WTC11 (cell line): ENCODE measurements at regions not wholly inside any gene's neighbourhood (a gene's known extent, or its start where the extent isn't known, plus 50 kb on each side); places are given as distances from the start of the nearest gene placed in this dataset.

Source experiments
- ATAC-seq: fragments of 200-7000 bp; cut with Tn5 transposase; 2 replicates; pipeline ENCODE4 v1.10.0; 2021; ENCODE audit warnings: mild to moderate bottlenecking, moderate library complexity
- CTCF ChIA-PET: fragments of 300-600 bp; sonication (Branson Sonifier 250); formaldehyde crosslinking; loops from one replicate; lab custom pipeline; 2021; ENCODE audit warnings: antibody characterized with exemption; lab: Charles Lee
- POLR2A ChIA-PET: fragments of 350-600 bp; sonication (Branson Sonifier 250); formaldehyde crosslinking; loops from one replicate; lab custom pipeline; 2021; ENCODE audit warnings: antibody characterized with exemption; lab: Charles Lee
- DNase-seq: peaks from one replicate; pipeline ENCODE4 v3.0.0; 2021; ENCODE audit warnings: low spot score
- H3K27ac Mint-ChIP-seq: 2 replicates; pipeline ENCODE4 v1.8.0; 2021; ENCODE audit warnings: mixed read lengths
- H3K27me3 Mint-ChIP-seq: 2 replicates; pipeline ENCODE4 v1.8.0; 2021; ENCODE audit warnings: low read depth, mild to moderate bottlenecking, moderate library complexity, mixed read lengths
- H3K36me3 Mint-ChIP-seq: 2 replicates; pipeline ENCODE4 v1.8.0; 2021; ENCODE audit warnings: mixed read lengths
- H3K4me1 Mint-ChIP-seq: 2 replicates; pipeline ENCODE4 v1.8.0; 2022; ENCODE audit warnings: mixed read lengths
- H3K4me3 Mint-ChIP-seq: 2 replicates; pipeline ENCODE4 v1.8.0; 2021; ENCODE audit warnings: mild to moderate bottlenecking, moderate library complexity, mixed read lengths
- H3K9me3 Mint-ChIP-seq: 2 replicates; pipeline ENCODE4 v1.8.0; 2021; ENCODE audit warnings: mixed read lengths
- ATF6 ChIP-seq: sonication (generic); formaldehyde crosslinking; IDR thresholded peaks from 2 replicates; pipeline ENCODE4 v1.8.1; 2023; ENCODE audit warnings: mild to moderate bottlenecking, missing genetic modification reagents
- CREB1 ChIP-seq: sonication (generic); formaldehyde crosslinking; IDR thresholded peaks from 2 replicates; pipeline ENCODE4 v1.8.0; 2023; ENCODE audit warnings: mild to moderate bottlenecking, missing genetic modification reagents
- CREM ChIP-seq: sonication (generic); formaldehyde crosslinking; IDR thresholded peaks from 2 replicates; pipeline ENCODE4 v1.8.1; 2022; ENCODE audit warnings: mild to moderate bottlenecking, missing genetic modification reagents, moderate library complexity
- E2F4 ChIP-seq: sonication (generic); formaldehyde crosslinking; IDR thresholded peaks from 2 replicates; pipeline ENCODE4 v1.8.1; 2022; ENCODE audit warnings: low read depth, mild to moderate bottlenecking, moderate library complexity, missing genetic modification reagents, borderline replicate concordance
- E2F5 ChIP-seq: sonication (generic); formaldehyde crosslinking; IDR thresholded peaks from 2 replicates; pipeline ENCODE4 v1.8.1; 2022; ENCODE audit warnings: mild to moderate bottlenecking, moderate library complexity, missing genetic modification reagents
- ELF4 ChIP-seq: sonication (generic); formaldehyde crosslinking; IDR thresholded peaks from 2 replicates; pipeline ENCODE4 v1.8.1; 2022; ENCODE audit warnings: low read depth, mild to moderate bottlenecking, moderate library complexity, missing genetic modification reagents
- ERG ChIP-seq: fragments of 250-450 bp; sonication (Bioruptor Pico); IDR thresholded peaks from 2 replicates; pipeline ENCODE4 v1.8.0; 2021; ENCODE audit warnings: mild to moderate bottlenecking
- ETV6 ChIP-seq: sonication (generic); formaldehyde crosslinking; IDR thresholded peaks from 2 replicates; pipeline ENCODE4 v1.8.1; 2022; ENCODE audit warnings: mild to moderate bottlenecking, missing genetic modification reagents
- FOXP1 ChIP-seq: sonication (generic); formaldehyde crosslinking; IDR thresholded peaks from 2 replicates; pipeline ENCODE4 v1.8.0; 2022; ENCODE audit warnings: missing genetic modification reagents, mild to moderate bottlenecking, moderate library complexity, borderline replicate concordance
- GRHL2 ChIP-seq: fragments of 250-450 bp; sonication (Bioruptor Pico); IDR thresholded peaks from 2 replicates; pipeline ENCODE4 v1.8.0; 2022; ENCODE audit warnings: mild to moderate bottlenecking, moderate library complexity; ENCODE audit not compliant: insufficient replicate concordance, severe bottlenecking
- GTF2I ChIP-seq: fragments of 250-450 bp; sonication (Bioruptor Pico); conservative IDR thresholded peaks from 2 replicates; pipeline ENCODE4 v1.4.0; 2021; ENCODE audit warnings: mild to moderate bottlenecking
- KAT7 ChIP-seq: sonication (generic); formaldehyde crosslinking; IDR thresholded peaks from 2 replicates; pipeline ENCODE4 v1.8.1; 2023; ENCODE audit warnings: missing genetic modification reagents, mild to moderate bottlenecking, borderline replicate concordance
- NR3C1 ChIP-seq: sonication (generic); formaldehyde crosslinking; conservative IDR thresholded peaks from 2 replicates; pipeline ENCODE4 v1.8.1; 2023; ENCODE audit warnings: low read depth, mild to moderate bottlenecking, missing genetic modification reagents
- RELA ChIP-seq: sonication (generic); formaldehyde crosslinking; IDR thresholded peaks from 2 replicates; pipeline ENCODE4 v1.8.1; 2022; ENCODE audit warnings: missing genetic modification reagents, mild to moderate bottlenecking, borderline replicate concordance
- TCF7 ChIP-seq: sonication (generic); formaldehyde crosslinking; IDR thresholded peaks from 2 replicates; pipeline ENCODE4 v1.8.0; 2022; ENCODE audit warnings: mild to moderate bottlenecking, low read depth, missing genetic modification reagents, moderate library complexity
- TEAD1 ChIP-seq: sonication (generic); formaldehyde crosslinking; IDR thresholded peaks from 2 replicates; pipeline ENCODE4 v1.8.0; 2022; ENCODE audit warnings: mild to moderate bottlenecking, missing genetic modification reagents
- ZBTB21 ChIP-seq: sonication (generic); formaldehyde crosslinking; IDR thresholded peaks from 2 replicates; pipeline ENCODE4 v1.8.1; 2023; ENCODE audit warnings: mild to moderate bottlenecking, missing genetic modification reagents, borderline replicate concordance
- ZNF396 ChIP-seq: fragments of 250-450 bp; sonication (Bioruptor Pico); IDR thresholded peaks from 2 replicates; pipeline ENCODE4 v1.8.0; 2021; ENCODE audit warnings: mild to moderate bottlenecking, moderate library complexity, borderline replicate concordance
- ZSCAN18 ChIP-seq: fragments of 250-450 bp; sonication (Bioruptor Pico); IDR thresholded peaks from 2 replicates; pipeline ENCODE4 v2.1.2; 2022; ENCODE audit warnings: mild to moderate bottlenecking, moderate library complexity

- Mint-ChIP-seq H3K27ac (no peak overlapping the region), H3K4me1 (peaks cover 5% of the 10 kb centered on the region; the same call in 1 of the 2 replicates), H3K27me3 (no peaks in the 10 kb centered on the region), H3K36me3 (peaks cover 21% of the 10 kb centered on the region), H3K9me3 (peaks cover 31% of the 10 kb centered on the region), H3K4me3 (no peak overlapping the region)
- DNase-seq (no peak), ATAC-seq (peak; percentile 57)
- ChIA-PET CTCF (no interaction called here), POLR2A (no interaction called here)
- TF ChIP-seq CREM (CRISPR knock-in tag) = no peak
- TF ChIP-seq FOXP1 (CRISPR knock-in tag) = no peak
- TF ChIP-seq TEAD1 (CRISPR knock-in tag) = no peak
Measured at GRCh38 chr2:8563814-8564474, 117.9 kb upstream of the ID2 start.

GRCh38 chr2:8564475-8564874, 117.4 kb upstream of the ID2 start:
- H3K27me3 Mint-ChIP-seq = no peaks in the 10 kb centered on the region; the same call in 1 of the 2 replicates
- peaks cover 15% of the 10 kb centered on the region for H3K36me3 Mint-ChIP-seq
- no peak overlapping the region for H3K4me3 Mint-ChIP-seq
- no peak overlapping the region for H3K27ac Mint-ChIP-seq
- peaks cover 26% of the 10 kb centered on the region for H3K9me3 Mint-ChIP-seq
- DNase-seq (no peak), ATAC-seq (no peak)
- POLR2A ChIA-PET = no interaction called here
- CTCF ChIA-PET = no interaction called here
- no peak for TF ChIP-seq GRHL2 (CRISPR knock-in tag)
- TF ChIP-seq FOXP1 (CRISPR knock-in tag) = no peak
- TF ChIP-seq NR3C1 = no peak
- TF ChIP-seq ZNF396 (CRISPR knock-in tag) = no peak
- no peak for TF ChIP-seq CREM (CRISPR knock-in tag)
- H3K4me1 Mint-ChIP-seq = peaks cover 5% of the 10 kb centered on the region; the same call in 1 of the 2 replicates

GRCh38 chr2:8565399-8566154, 116.3 kb upstream of the ID2 start:
- H3K27ac Mint-ChIP-seq = no peak overlapping the region
- H3K4me1 Mint-ChIP-seq = peaks cover 5% of the 10 kb centered on the region; the same call in 1 of the 2 replicates
- H3K9me3 Mint-ChIP-seq = peaks cover 16% of the 10 kb centered on the region
- TF ChIP-seq RELA (CRISPR knock-in tag) (no peak), TCF7 (no peak), KAT7 (CRISPR knock-in tag) (no peak), E2F5 (CRISPR knock-in tag) (no peak)
- peaks cover 11% of the 10 kb centered on the region for H3K36me3 Mint-ChIP-seq
- ChIA-PET CTCF (no interaction called here), POLR2A (no interaction called here)
- H3K4me3 Mint-ChIP-seq = no peak overlapping the region
- no peak for DNase-seq
- ATAC-seq = no peak
- H3K27me3 Mint-ChIP-seq = no peaks in the 10 kb centered on the region; the same call in 1 of the 2 replicates

GRCh38 chr2:8566155-8566670, 115.6 kb upstream of the ID2 start:
- ChIA-PET POLR2A (no interaction called here), CTCF (no interaction called here)
- Mint-ChIP-seq H3K9me3 (peaks cover 12% of the 10 kb centered on the region), H3K36me3 (peaks cover 9% of the 10 kb centered on the region), H3K27me3 (no peaks in the 10 kb centered on the region; the same call in 1 of the 2 replicates), H3K27ac (no peak overlapping the region), H3K4me1 (peaks cover 5% of the 10 kb centered on the region; the same call in 1 of the 2 replicates), H3K4me3 (no peak overlapping the region)
- ATAC-seq (no peak), DNase-seq (no peak)
- TF ChIP-seq E2F4 (CRISPR knock-in tag) (no peak), ERG (CRISPR knock-in tag) (no peak), ELF4 (no peak), ZNF396 (CRISPR knock-in tag) (no peak), CREB1 (CRISPR knock-in tag) (no peak), GTF2I (CRISPR knock-in tag) (no peak), ATF6 (no peak), ZSCAN18 (CRISPR knock-in tag) (no peak), ZBTB21 (CRISPR knock-in tag) (no peak), ETV6 (CRISPR knock-in tag) (no peak)
